Neural cell (in vitro differentiated cells): ENCODE measurements at regions not wholly inside any gene's neighbourhood (a gene's known extent, or its start where the extent isn't known, plus 50 kb on each side); places are given as distances from the start of the nearest gene placed in this dataset.

Experiments
- CTCF ChIP-seq: fragments of 450-650 bp; IDR thresholded peaks from 2 replicates; pipeline ENCODE4 v1.5.1; 2014; ENCODE audit warnings: antibody characterized with exemption, mild to moderate bottlenecking, moderate library complexity; ENCODE audit not compliant: poor library complexity, severe bottlenecking
- EP300 ChIP-seq: fragments of 450-650 bp; conservative IDR thresholded peaks from 2 replicates; pipeline ENCODE4 v1.6.1; 2014; ENCODE audit warnings: antibody characterized with exemption, mild to moderate bottlenecking, moderate library complexity; ENCODE audit not compliant: poor library complexity, severe bottlenecking
- EZH2 ChIP-seq: fragments of 200-600, 300-800 bp; shearing (Covaris generic), sonication (generic); IDR thresholded peaks from 2 replicates; pipeline ENCODE4 v1.6.1; 2014; ENCODE audit warnings: antibody characterized with exemption, low read length, borderline replicate concordance, mild to moderate bottlenecking; ENCODE audit not compliant: insufficient read depth, poor library complexity, severe bottlenecking
- POLR2AphosphoS5 ChIP-seq: IDR thresholded peaks from 2 replicates; pipeline ENCODE4 v1.6.1; 2012
- REST ChIP-seq: IDR thresholded peaks from 2 replicates; pipeline ENCODE4 v1.6.1; 2012; ENCODE audit warnings: borderline replicate concordance
- TAF1 ChIP-seq: IDR thresholded peaks from 2 replicates; pipeline ENCODE4 v1.6.1; 2012; ENCODE audit warnings: low read depth

GRCh38 chr9:81423589-81424326 lies 265.6 kb downstream of the TLE1 start:
- TF ChIP-seq CTCF: no peak
- no peak for TF ChIP-seq EZH2
- no peak for TF ChIP-seq TAF1
- TF ChIP-seq POLR2AphosphoS5: no peak
- TF ChIP-seq EP300: no peak
- TF ChIP-seq REST: no peak
